C4-2B (cell line): ENCODE measurements at regions not wholly inside any gene's neighbourhood (a gene's known extent, or its start where the extent isn't known, plus 50 kb on each side); places are given as distances from the start of the nearest gene placed in this dataset.
"Not testable (repeated sequence)": the region's sequence is repeated elsewhere in the genome, so short reads cannot be mapped to it uniquely, and the experiment has no call there.

Experiments
- H3K27ac ChIP-seq: fragments of 450-650 bp; 2 replicates; pipeline ENCODE4 v1.5.1; 2017
- CTCF ChIP-seq: fragments of 450-650 bp; conservative IDR thresholded peaks from 2 replicates; pipeline ENCODE4 v1.5.1; 2017; ENCODE audit warnings: mild to moderate bottlenecking
- ZFX ChIP-seq: fragments of 450-650 bp; IDR thresholded peaks from 2 replicates; pipeline ENCODE4 v1.6.1; 2017

DNA sequence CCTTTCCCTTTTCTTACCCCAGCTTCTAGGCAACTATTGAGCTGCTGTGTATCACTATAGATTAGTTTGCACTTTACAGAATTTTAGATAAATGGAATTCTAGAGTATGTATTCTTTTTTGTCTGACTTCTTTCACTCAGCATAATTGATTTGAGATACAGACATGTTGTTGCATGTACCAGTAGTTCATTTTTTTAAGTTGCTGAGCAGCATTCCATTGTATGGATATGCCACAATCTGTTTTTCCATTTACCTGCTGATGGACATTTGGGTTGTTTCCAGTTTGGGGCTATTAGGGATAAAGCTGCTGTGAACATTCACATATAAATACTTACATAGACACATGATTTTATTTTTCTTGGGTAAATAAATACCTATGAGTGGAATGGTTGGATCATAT, 135.7 kb downstream of the IGF1 start:
- TF ChIP-seq ZFX (no peak), CTCF (no peak)

DNA sequence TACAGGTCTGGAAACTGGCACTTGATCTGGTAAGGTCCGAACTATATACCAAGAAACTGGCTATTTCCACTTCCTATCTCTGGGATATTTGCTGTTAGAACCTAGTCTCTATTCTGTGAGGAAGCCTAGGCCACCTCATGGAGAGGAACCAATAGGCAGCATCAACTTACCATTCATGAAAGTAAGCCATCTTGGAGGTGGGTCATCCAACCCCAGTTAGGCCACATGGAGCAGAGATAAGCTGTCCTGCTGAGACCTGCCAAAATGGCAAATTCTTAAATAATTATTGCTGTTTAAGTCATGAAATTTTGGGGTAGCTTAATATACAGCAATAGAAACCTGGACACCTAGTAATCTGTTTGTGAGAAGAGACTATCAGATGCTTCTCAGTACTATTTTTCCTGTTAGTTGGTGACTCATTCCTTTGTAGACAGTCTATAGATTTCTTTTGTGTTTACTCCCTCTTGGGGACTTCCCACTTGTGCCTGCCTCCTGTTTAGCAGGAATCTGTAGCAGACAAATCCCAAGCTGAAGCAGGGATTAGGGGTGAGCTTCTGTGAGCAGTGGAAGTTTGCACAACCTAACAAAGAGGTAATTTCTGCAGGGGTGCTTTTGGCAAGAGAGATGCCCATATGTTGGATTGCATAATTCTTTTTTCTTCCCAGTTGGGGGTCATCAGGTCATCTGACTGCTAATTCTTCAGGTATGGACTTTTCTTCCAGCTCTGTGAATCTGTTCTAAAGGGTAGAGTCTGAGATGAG, 136.8 kb downstream of the IGF1 start:
- no peak for TF ChIP-seq CTCF
- no peak for TF ChIP-seq ZFX

More for the DNA sequence above, 135.7 kb downstream of the IGF1 start:
- H3K27ac ChIP-seq = no peak overlapping the region

GRCh38 chr12:102342281-102343006, 137.9 kb downstream of the IGF1 start:
- peak overlapping the region; percentile 84 for H3K27ac ChIP-seq
- TF ChIP-seq CTCF (peak; percentile 13; the same call in 1 of the 2 replicates), ZFX (no peak)

More for the DNA sequence above, 136.8 kb downstream of the IGF1 start:
- H3K27ac ChIP-seq = peak overlapping the region; percentile 84; the same call in 1 of the 2 replicates

- TF ChIP-seq CTCF = no peak
- TF ChIP-seq ZFX = no peak
- H3K27ac ChIP-seq = no peak overlapping the region
Measured at GRCh38 chr12:102334765-102335164, 137.1 kb upstream of the PMCH start.

GRCh38 chr12:102331419-102331818, 133.8 kb upstream of the PMCH start:
- TF ChIP-seq CTCF (no peak), ZFX (no peak)

GRCh38 chr12:102329883-102330282, 132.2 kb upstream of the PMCH start:
- H3K27ac ChIP-seq = no peak overlapping the region
- no peak for TF ChIP-seq ZFX
- TF ChIP-seq CTCF = no peak

More at GRCh38 chr12:102331419-102331818, 133.8 kb upstream of the PMCH start:
- no peak overlapping the region for H3K27ac ChIP-seq

DNA sequence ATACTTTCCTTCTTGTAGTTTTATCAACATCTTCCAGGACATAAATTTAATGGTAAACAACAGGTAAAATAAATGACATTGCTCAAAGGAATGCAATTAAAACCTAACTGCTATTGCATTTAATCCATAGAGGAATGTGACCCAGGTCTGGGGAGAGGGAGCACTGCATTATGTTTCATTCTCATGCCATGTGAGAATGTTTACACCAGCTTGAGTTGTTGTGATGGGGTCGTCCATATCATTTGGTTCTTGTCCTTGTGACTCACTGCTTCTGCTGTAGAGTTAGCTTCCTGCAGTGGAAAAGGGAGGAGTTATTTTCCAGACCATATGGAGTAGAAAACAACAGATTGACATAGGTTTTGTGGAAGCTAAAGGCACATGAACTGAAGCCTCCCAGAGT, 129.3 kb upstream of the PMCH start:
- TF ChIP-seq CTCF (no peak), ZFX (no peak)
- no peak overlapping the region for H3K27ac ChIP-seq

DNA sequence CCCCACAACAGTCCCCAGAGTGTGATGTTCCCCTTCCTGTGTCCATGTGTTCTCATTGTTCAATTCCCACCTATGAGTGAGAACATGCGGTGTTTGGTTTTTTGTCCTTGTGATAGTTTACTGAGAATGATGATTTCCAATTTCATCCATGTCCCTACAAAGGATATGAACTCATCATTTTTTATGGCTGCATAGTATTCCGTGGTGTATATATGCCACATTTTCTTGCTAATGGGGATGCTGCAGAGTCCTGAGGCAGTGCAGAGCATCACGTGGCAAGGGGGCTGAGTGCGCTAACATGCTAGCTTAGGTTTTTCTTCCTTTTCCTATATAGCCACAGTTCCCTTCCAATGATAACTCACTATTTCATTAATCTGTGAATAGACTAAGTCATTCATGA, 127.5 kb upstream of the PMCH start:
- H3K27ac ChIP-seq = not testable (repeated sequence)
